Cardiac septum (tissue), 1 donor: ENCODE measurements at regions not wholly inside any gene's neighbourhood (a gene's known extent, or its start where the extent isn't known, plus 50 kb on each side); places are given as distances from the start of the nearest gene placed in this dataset.
A peak's percentile ranks its signal among the peaks of the same experiment; 100 is the strongest.

Experiments
- DNase-seq: peaks from one replicate; pipeline ENCODE4 v3.0.0-alpha.2; 2020; ENCODE audit warnings: low spot score
- intact Hi-C: fragments of 100-400 bp; cut with DNase I; formaldehyde crosslinking; loops from one replicate; pipeline ENCODE4 v1.14.0; 2022
- donor health status: DM: no; HTN: no; CAD: no.

GRCh38 chr12:105924526-105925208 is 214.1 kb downstream of the NUAK1 start:
- DNase-seq: no peak
- intact Hi-C loops: loop anchor here (5.0 kb wide), 2 partner anchors 153 to 213 kb away; partner anchors contain the start of gene NUAK1

GRCh38 chr12:105927564-105927963 is 211.2 kb downstream of the NUAK1 start:
- no peak for DNase-seq
- intact Hi-C loops: no loop called here

GRCh38 chr12:105928436-105928835 is 210.3 kb downstream of the NUAK1 start:
- no peak for DNase-seq
- intact Hi-C loops: no loop called here

GRCh38 chr12:105929192-105929591 is 209.6 kb downstream of the NUAK1 start:
- intact Hi-C loops: no loop called here
- no peak for DNase-seq

- DNase-seq: no peak
- intact Hi-C loops: no loop called here
Observed at GRCh38 chr12:105930557-105931503, 207.9 kb downstream of the NUAK1 start.

GRCh38 chr12:105931762-105932570 is 206.8 kb downstream of the NUAK1 start:
- intact Hi-C loops: no loop called here
- no peak for DNase-seq

GRCh38 chr12:105933671-105934665 is 204.8 kb downstream of the NUAK1 start:
- intact Hi-C loops: no loop called here
- DNase-seq: no peak

GRCh38 chr12:105935106-105935505 is 203.6 kb downstream of the NUAK1 start:
- intact Hi-C loops: no loop called here
- no peak for DNase-seq

- intact Hi-C loops: no loop called here
- no peak for DNase-seq
Observed at GRCh38 chr12:105935981-105936380, 202.8 kb downstream of the NUAK1 start.

GRCh38 chr12:105936496-105936895 is 202.3 kb downstream of the NUAK1 start:
- intact Hi-C loops: no loop called here
- DNase-seq: no peak

GRCh38 chr12:105937009-105937408 is 201.7 kb downstream of the NUAK1 start:
- no peak for DNase-seq
- intact Hi-C loops: no loop called here

- DNase-seq: no peak
- intact Hi-C loops: no loop called here
Observed at GRCh38 chr12:105939181-105939721, 199.5 kb downstream of the NUAK1 start.

GRCh38 chr12:105942281-105942680 is 196.5 kb downstream of the NUAK1 start:
- intact Hi-C loops: no loop called here
- DNase-seq: no peak

GRCh38 chr12:105943525-105943924 is 195.2 kb downstream of the NUAK1 start:
- DNase-seq: no peak
- intact Hi-C loops: no loop called here

- no peak for DNase-seq
- intact Hi-C loops: loop anchor here (5.0 kb wide), 1 partner anchor 193 kb away; the partner anchor contains the start of gene NUAK1
Observed at GRCh38 chr12:105944628-105945027, 194.1 kb downstream of the NUAK1 start.

GRCh38 chr12:105945880-105946279 is 192.9 kb downstream of the NUAK1 start:
- intact Hi-C loops: loop anchor here (1.0 to 5.0 kb wide), 2 partner anchors 24 to 191 kb away; partner anchors contain the start of gene NUAK1
- DNase-seq: no peak

- DNase-seq: peak; percentile 84
- intact Hi-C loops: loop anchor here (1.0 to 5.0 kb wide), 2 partner anchors 24 to 191 kb away; partner anchors contain the start of gene NUAK1
Observed at GRCh38 chr12:105946493-105946901, 192.3 kb downstream of the NUAK1 start.

GRCh38 chr12:105947906-105948305 is 190.8 kb downstream of the NUAK1 start:
- no peak for DNase-seq
- intact Hi-C loops: loop anchor here (5.0 kb wide), 1 partner anchor 189 kb away; the partner anchor contains the start of gene NUAK1
